ENCODE measurements at regions not wholly inside any gene's neighbourhood (a gene's known extent, or its start where the extent isn't known, plus 50 kb on each side); places are given as distances from the start of the nearest gene placed in this dataset.
"Not testable (repeated sequence)": the region's sequence is repeated elsewhere in the genome, so short reads cannot be mapped to it uniquely, and the experiment has no call there.

GRCh38 chrX:63424063-63424462 lies 72.9 kb upstream of the SPIN4 start:
- Histone ChIP-seq H3K79me2 (no peaks in the 10 kb centered on the region), H3K9me2 (replicated peaks; ENCODE audit: insufficient read depth) (no peaks in the 10 kb centered on the region), H3K36me3 (replicated peaks; ENCODE audit: insufficient read depth, low read depth) (no peaks in the 10 kb centered on the region), H2AFZ (no peak overlapping the region), H3K4me2 (no peak overlapping the region), H4K20me1 (ENCODE audit: insufficient read depth, poor library complexity, severe bottlenecking) (no peaks in the 10 kb centered on the region), H3K4me1 (ENCODE audit: insufficient read depth) (no peaks in the 10 kb centered on the region), H3K27me3 (no peaks in the 10 kb centered on the region), H3K9me3 (ENCODE audit: low read depth) (peaks cover 6% of the 10 kb centered on the region), H3K4me3 (no peak overlapping the region), H3K27ac (no peak overlapping the region)
- no peak for TF ChIP-seq EZH2 (IDR thresholded peaks at IDR 0.05; ENCODE audit: borderline replicate concordance)
- no peak for TF ChIP-seq EZH2phosphoT487 (IDR thresholded peaks at IDR 0.05; ENCODE audit: low read depth, severe bottlenecking, unreplicated experiment)
- TF ChIP-seq CTCF (IDR thresholded peaks at IDR 0.05; ENCODE audit: poor library complexity), result no peak
- no peak for DNase-seq (ENCODE audit: low spot score)

GRCh38 chrX:63421411-63421810 lies 70.3 kb upstream of the SPIN4 start:
- Histone ChIP-seq H3K4me1 (ENCODE audit: insufficient read depth) (no peaks in the 10 kb centered on the region), H4K20me1 (ENCODE audit: insufficient read depth, poor library complexity, severe bottlenecking) (no peaks in the 10 kb centered on the region)

GRCh38 chrX:63418211-63418610 lies 67.1 kb upstream of the SPIN4 start:
- H3K27ac ChIP-seq, result no peak overlapping the region
- no peaks in the 10 kb centered on the region for H3K4me1 ChIP-seq (ENCODE audit: insufficient read depth)
- H4K20me1 ChIP-seq (ENCODE audit: insufficient read depth, poor library complexity, severe bottlenecking), result no peaks in the 10 kb centered on the region
- no peak for TF ChIP-seq EZH2 (IDR thresholded peaks at IDR 0.05; ENCODE audit: borderline replicate concordance)
- no peak for TF ChIP-seq EZH2phosphoT487 (IDR thresholded peaks at IDR 0.05; ENCODE audit: low read depth, severe bottlenecking, unreplicated experiment)
- WGBS (ENCODE audit: low lambda C conversion rate, missing lambda C conversion rate), result 72% methylated on average over 4 of the region's 4 CpGs
- no peak for DNase-seq (ENCODE audit: low spot score)
- no peaks in the 10 kb centered on the region for H3K9me2 ChIP-seq (replicated peaks; ENCODE audit: insufficient read depth)
- H3K79me2 ChIP-seq, result no peaks in the 10 kb centered on the region
- no peaks in the 10 kb centered on the region for H3K36me3 ChIP-seq (replicated peaks; ENCODE audit: insufficient read depth, low read depth)
- no peak overlapping the region for H3K4me2 ChIP-seq
- H3K4me3 ChIP-seq, result no peak overlapping the region
- no peaks in the 10 kb centered on the region for H3K27me3 ChIP-seq
- H2AFZ ChIP-seq, result no peak overlapping the region
- H3K9me3 ChIP-seq (ENCODE audit: low read depth), result peaks cover 6% of the 10 kb centered on the region

More at GRCh38 chrX:63421411-63421810, 70.3 kb upstream of the SPIN4 start:
- Histone ChIP-seq H3K9me3 (ENCODE audit: low read depth) (peaks cover 6% of the 10 kb centered on the region), H3K79me2 (no peaks in the 10 kb centered on the region), H3K36me3 (replicated peaks; ENCODE audit: insufficient read depth, low read depth) (no peaks in the 10 kb centered on the region), H3K27ac (no peak overlapping the region), H3K27me3 (no peaks in the 10 kb centered on the region), H3K4me2 (no peak overlapping the region), H2AFZ (no peak overlapping the region), H3K4me3 (no peak overlapping the region), H3K9me2 (replicated peaks; ENCODE audit: insufficient read depth) (no peaks in the 10 kb centered on the region)
- no peak for DNase-seq (ENCODE audit: low spot score)
- TF ChIP-seq CTCF (IDR thresholded peaks at IDR 0.05; ENCODE audit: poor library complexity), result no peak
- TF ChIP-seq EZH2 (IDR thresholded peaks at IDR 0.05; ENCODE audit: borderline replicate concordance), result no peak
- no peak for TF ChIP-seq EZH2phosphoT487 (IDR thresholded peaks at IDR 0.05; ENCODE audit: low read depth, severe bottlenecking, unreplicated experiment)

- Histone ChIP-seq H3K4me2 (no peak overlapping the region), H3K4me1 (ENCODE audit: insufficient read depth) (no peaks in the 10 kb centered on the region), H3K36me3 (replicated peaks; ENCODE audit: insufficient read depth, low read depth) (no peaks in the 10 kb centered on the region), H2AFZ (no peak overlapping the region), H3K4me3 (no peak overlapping the region), H3K27ac (no peak overlapping the region), H3K9me3 (ENCODE audit: low read depth) (peaks cover 6% of the 10 kb centered on the region), H3K27me3 (no peaks in the 10 kb centered on the region), H3K79me2 (no peaks in the 10 kb centered on the region), H4K20me1 (ENCODE audit: insufficient read depth, poor library complexity, severe bottlenecking) (no peaks in the 10 kb centered on the region), H3K9me2 (replicated peaks; ENCODE audit: insufficient read depth) (no peaks in the 10 kb centered on the region)
- DNase-seq (ENCODE audit: low spot score), result no peak
- WGBS (ENCODE audit: low lambda C conversion rate, missing lambda C conversion rate), result 94% methylated on average over 4 of the region's 4 CpGs
- TF ChIP-seq EZH2 (IDR thresholded peaks at IDR 0.05; ENCODE audit: borderline replicate concordance) (no peak), EZH2phosphoT487 (IDR thresholded peaks at IDR 0.05; ENCODE audit: low read depth, severe bottlenecking, unreplicated experiment) (no peak), CTCF (IDR thresholded peaks at IDR 0.05; ENCODE audit: poor library complexity) (no peak)
These were observed 66.5 kb upstream of the SPIN4 start for GRCh38 chrX:63417649-63418048.

GRCh38 chrX:63409934-63410333 lies 58.8 kb upstream of the SPIN4 start:
- H3K27me3 ChIP-seq; H3K79me2 ChIP-seq; H4K20me1 ChIP-seq (ENCODE audit: insufficient read depth, poor library complexity, severe bottlenecking); H3K4me1 ChIP-seq (ENCODE audit: insufficient read depth); H2AFZ ChIP-seq; H3K9me2 ChIP-seq (replicated peaks; ENCODE audit: insufficient read depth); H3K9me3 ChIP-seq (ENCODE audit: low read depth); DNase-seq (ENCODE audit: low spot score); H3K4me2 ChIP-seq; H3K27ac ChIP-seq; H3K36me3 ChIP-seq (replicated peaks; ENCODE audit: insufficient read depth, low read depth); H3K4me3 ChIP-seq: not testable (repeated sequence)
- WGBS (ENCODE audit: low lambda C conversion rate, missing lambda C conversion rate), result 89% methylated on average over 7 of the region's 7 CpGs
